H9 (cell line): ENCODE measurements at regions not wholly inside any gene's neighbourhood (a gene's known extent, or its start where the extent isn't known, plus 50 kb on each side); places are given as distances from the start of the nearest gene placed in this dataset.

Experiments used
- DNase-seq: peaks from one replicate; pipeline ENCODE4 v3.0.0-alpha.2; 2017
- H2AFZ ChIP-seq: one replicate; pipeline ENCODE4 v1.6.1; 2013; ENCODE audit warnings: mild to moderate bottlenecking, low read length, control low read depth, moderate library complexity
- H2AK5ac ChIP-seq: 2 replicates; pipeline ENCODE4 v1.6.1; 2013; ENCODE audit warnings: low read length, control low read depth, mixed read lengths; ENCODE audit not compliant: insufficient read length
- H2BK120ac ChIP-seq: one replicate; pipeline ENCODE4 v1.6.1; 2013; ENCODE audit warnings: low read depth, mild to moderate bottlenecking, low read length, control low read depth, inconsistent platforms; ENCODE audit not compliant: poor library complexity, severe bottlenecking
- H2BK12ac ChIP-seq: 2 replicates; pipeline ENCODE4 v1.6.1; 2013; ENCODE audit warnings: low read length, control low read depth, mixed read lengths, low read depth; ENCODE audit not compliant: insufficient read length
- H2BK15ac ChIP-seq: 2 replicates; pipeline ENCODE4 v1.6.1; 2013; ENCODE audit warnings: low read depth, low read length, control low read depth
- H2BK20ac ChIP-seq: one replicate; pipeline ENCODE4 v1.6.1; 2013; ENCODE audit warnings: low read depth, mild to moderate bottlenecking, low read length, control low read depth, inconsistent platforms; ENCODE audit not compliant: poor library complexity, severe bottlenecking
- H2BK5ac ChIP-seq: 2 replicates; pipeline ENCODE4 v1.6.1; 2013; ENCODE audit warnings: low read length, control low read depth, mixed read lengths; ENCODE audit not compliant: insufficient read length
- H3K14ac ChIP-seq: 2 replicates; pipeline ENCODE4 v1.6.1; 2013; ENCODE audit warnings: low read length, control low read depth; ENCODE audit not compliant: insufficient read depth
- H3K18ac ChIP-seq: 2 replicates; pipeline ENCODE4 v1.6.1; 2013; ENCODE audit warnings: low read depth, mild to moderate bottlenecking, mixed read lengths, low read length, control low read depth; ENCODE audit not compliant: insufficient read length
- H3K23ac ChIP-seq: 2 replicates; pipeline ENCODE4 v1.6.1; 2013; ENCODE audit warnings: low read length, control low read depth, mixed read lengths, low read depth; ENCODE audit not compliant: insufficient read length
- H3K23me2 ChIP-seq: 2 replicates; pipeline ENCODE4 v1.6.1; 2013; ENCODE audit warnings: low read depth, mild to moderate bottlenecking, mixed read lengths, low read length, control low read depth; ENCODE audit not compliant: insufficient read length, poor library complexity, severe bottlenecking
- H3K27ac ChIP-seq: 2 replicates; pipeline ENCODE4 v1.5.1; 2013; ENCODE audit warnings: low read length, control low read depth, mixed read lengths, low read depth; ENCODE audit not compliant: insufficient read length
- H3K27me3 ChIP-seq: 2 replicates; pipeline ENCODE4 v1.6.1; 2013; ENCODE audit warnings: low read length, control low read depth, inconsistent platforms; ENCODE audit not compliant: insufficient read depth
- H3K4ac ChIP-seq: 2 replicates; pipeline ENCODE4 v1.6.1; 2013; ENCODE audit warnings: low read depth, mild to moderate bottlenecking, control low read depth, inconsistent platforms, low read length, moderate library complexity
- H3K4me1 ChIP-seq: 2 replicates; pipeline ENCODE4 v1.6.1; 2013; ENCODE audit warnings: low read length, control low read depth, inconsistent platforms; ENCODE audit not compliant: insufficient read depth
- H3K4me2 ChIP-seq: 2 replicates; pipeline ENCODE4 v1.6.1; 2013; ENCODE audit warnings: low read length, control low read depth, mixed read lengths; ENCODE audit not compliant: insufficient read length, insufficient read depth
- H3K56ac ChIP-seq: 2 replicates; pipeline ENCODE4 v1.6.1; 2013; ENCODE audit warnings: low read depth, mild to moderate bottlenecking, mixed read lengths, low read length, control low read depth; ENCODE audit not compliant: insufficient read length
- H3K79me1 ChIP-seq: 2 replicates; pipeline ENCODE4 v1.6.1; 2013; ENCODE audit warnings: low read depth, mild to moderate bottlenecking, moderate library complexity, low read length, control low read depth, inconsistent platforms; ENCODE audit not compliant: insufficient read depth, poor library complexity, severe bottlenecking
- H3K79me2 ChIP-seq: 2 replicates; pipeline ENCODE4 v1.6.1; 2013; ENCODE audit warnings: low read length, control low read depth, inconsistent platforms; ENCODE audit not compliant: insufficient read depth
- H3K9ac ChIP-seq: 2 replicates; pipeline ENCODE4 v1.6.1; 2013; ENCODE audit warnings: low read length, control low read depth, mixed read lengths; ENCODE audit not compliant: insufficient read length; ENCODE audit errors: extremely low read depth
- H3K9me3 ChIP-seq: one replicate; pipeline ENCODE4 v1.6.1; 2013; ENCODE audit warnings: low read depth, low read length, inconsistent platforms; ENCODE audit not compliant: control insufficient read depth
- H3T11ph ChIP-seq: one replicate; pipeline ENCODE4 v1.6.1; 2013; ENCODE audit warnings: mild to moderate bottlenecking, low read length, control low read depth, inconsistent platforms
- H4K20me1 ChIP-seq: one replicate; pipeline ENCODE4 v1.6.1; 2013; ENCODE audit not compliant: control insufficient read depth, insufficient read length, insufficient read depth
- H4K5ac ChIP-seq: 2 replicates; pipeline ENCODE4 v1.6.1; 2013; ENCODE audit warnings: low read depth, mild to moderate bottlenecking, mixed read lengths, low read length, control low read depth; ENCODE audit not compliant: insufficient read length
- H4K8ac ChIP-seq: replicated peaks from 2 replicates; pipeline ENCODE4 v1.6.1; 2013; ENCODE audit warnings: low read length, control low read depth, mixed read lengths, low read depth; ENCODE audit not compliant: insufficient read length
- H4K91ac ChIP-seq: 2 replicates; pipeline ENCODE4 v1.6.1; 2013; ENCODE audit warnings: low read depth, mild to moderate bottlenecking, moderate library complexity, mixed read lengths, low read length, control low read depth; ENCODE audit not compliant: insufficient read length
- H3K27ac Mint-ChIP-seq, 3 experiments: 2 replicates in 2 of 3; 3 replicates in 1 of 3; pipeline ENCODE4 v1.8.0; 2020 to 2021; ENCODE audit warnings: mixed read lengths in 3 of 3, mild to moderate bottlenecking in 1 of 3, moderate library complexity in 1 of 3
- H3K27me3 Mint-ChIP-seq: 2 replicates; pipeline ENCODE4 v1.8.0; 2021; ENCODE audit warnings: low read depth, mild to moderate bottlenecking, moderate library complexity, mixed read lengths
- H3K36me3 Mint-ChIP-seq, 3 experiments: 2 replicates in 2 of 3; 3 replicates in 1 of 3; pipeline ENCODE4 v1.8.0; 2020 to 2021; ENCODE audit warnings: low read depth in 3 of 3, mixed read lengths in 3 of 3; ENCODE audit not compliant: insufficient read depth in 1 of 3
- H3K4me1 Mint-ChIP-seq, 2 experiments: 2 replicates each; pipeline ENCODE4 v1.8.0; 2020; ENCODE audit warnings: mixed read lengths in 2 of 2
- H3K4me3 Mint-ChIP-seq, 2 experiments: 2 replicates in 1 of 2; 3 replicates in 1 of 2; pipeline ENCODE4 v1.8.0; 2020 to 2021; ENCODE audit warnings: mild to moderate bottlenecking in 2 of 2, mixed read lengths in 2 of 2, moderate library complexity in 1 of 2
- H3K9me3 Mint-ChIP-seq, 2 experiments: 2 replicates in 1 of 2; 3 replicates in 1 of 2; pipeline ENCODE4 v1.8.0; 2020; ENCODE audit warnings: mild to moderate bottlenecking in 2 of 2, mixed read lengths in 2 of 2, moderate library complexity in 1 of 2
- WGBS: extraction: QIAGEN DNeasy Blood & Tissue Kit; methylation state at CpG from one replicate; pipeline ENCODE4 v1.1.7; 2013; ENCODE audit warnings: missing lambda C conversion rate, low lambda C conversion rate, mixed read lengths; ENCODE audit not compliant: insufficient read length; ENCODE audit errors: extremely low coverage; 5-methylcytosine and 5-hydroxymethylcytosine counted together
- TF ChIP-seq, protein P1 (sequence below): fragments of 200-600 bp; sonication (generic); conservative IDR thresholded peaks from 3 replicates; pipeline ENCODE4 v1.8.0; 2021; ENCODE audit warnings: antibody characterized with exemption, mild to moderate bottlenecking

DNA sequence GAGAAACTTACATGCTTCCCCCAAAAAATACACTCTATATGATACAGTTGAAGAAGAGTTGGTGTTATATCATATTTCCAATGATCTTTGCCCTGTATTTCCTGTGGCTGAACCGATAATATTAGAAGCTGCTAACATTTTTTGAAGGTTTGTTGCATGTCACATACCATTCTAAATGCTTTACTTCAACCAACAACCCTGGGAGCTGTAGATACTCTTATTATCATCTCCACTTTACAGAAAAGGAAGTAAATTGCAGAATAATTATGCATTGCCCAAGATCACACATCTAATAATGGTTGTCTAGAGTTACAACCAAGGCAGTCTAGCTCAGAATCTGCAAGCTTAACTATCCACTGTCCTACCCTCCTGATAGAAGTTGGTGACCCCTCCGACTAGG lies 182.8 kb downstream of the NUAK1 start:
- WGBS, result no CpG with 5 or more reads among the region's 2 CpGs
- no peak overlapping the region for H3K4ac ChIP-seq
- H3K23me2 ChIP-seq, result no peaks in the 10 kb centered on the region
- H3K27me3 ChIP-seq, result no peaks in the 10 kb centered on the region
- H3K23ac ChIP-seq, result no peak overlapping the region
- no peaks in the 10 kb centered on the region for H4K20me1 ChIP-seq
- H3K27ac Mint-ChIP-seq, result no peak overlapping the region
- no peak overlapping the region for H3K9ac ChIP-seq
- H3K27me3 Mint-ChIP-seq, result no peaks in the 10 kb centered on the region; the same call in none of the 2 replicates
- no peak overlapping the region for H2BK20ac ChIP-seq
- H2BK15ac ChIP-seq, result no peak overlapping the region
- no peak overlapping the region for H2BK12ac ChIP-seq
- no peak overlapping the region for H2AK5ac ChIP-seq
- no peak overlapping the region for H4K5ac ChIP-seq
- no peaks in the 10 kb centered on the region for H3K9me3 Mint-ChIP-seq
- no peak overlapping the region for H4K91ac ChIP-seq
- H3T11ph ChIP-seq, result no peak overlapping the region
- H3K27ac ChIP-seq, result no peak overlapping the region
- TF ChIP-seq, protein P1, sequence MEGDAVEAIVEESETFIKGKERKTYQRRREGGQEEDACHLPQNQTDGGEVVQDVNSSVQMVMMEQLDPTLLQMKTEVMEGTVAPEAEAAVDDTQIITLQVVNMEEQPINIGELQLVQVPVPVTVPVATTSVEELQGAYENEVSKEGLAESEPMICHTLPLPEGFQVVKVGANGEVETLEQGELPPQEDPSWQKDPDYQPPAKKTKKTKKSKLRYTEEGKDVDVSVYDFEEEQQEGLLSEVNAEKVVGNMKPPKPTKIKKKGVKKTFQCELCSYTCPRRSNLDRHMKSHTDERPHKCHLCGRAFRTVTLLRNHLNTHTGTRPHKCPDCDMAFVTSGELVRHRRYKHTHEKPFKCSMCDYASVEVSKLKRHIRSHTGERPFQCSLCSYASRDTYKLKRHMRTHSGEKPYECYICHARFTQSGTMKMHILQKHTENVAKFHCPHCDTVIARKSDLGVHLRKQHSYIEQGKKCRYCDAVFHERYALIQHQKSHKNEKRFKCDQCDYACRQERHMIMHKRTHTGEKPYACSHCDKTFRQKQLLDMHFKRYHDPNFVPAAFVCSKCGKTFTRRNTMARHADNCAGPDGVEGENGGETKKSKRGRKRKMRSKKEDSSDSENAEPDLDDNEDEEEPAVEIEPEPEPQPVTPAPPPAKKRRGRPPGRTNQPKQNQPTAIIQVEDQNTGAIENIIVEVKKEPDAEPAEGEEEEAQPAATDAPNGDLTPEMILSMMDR, result no peak
- H3K36me3 Mint-ChIP-seq, result no peaks in the 10 kb centered on the region
- DNase-seq, result no peak
- no peaks in the 10 kb centered on the region for H3K9me3 ChIP-seq
- H3K18ac ChIP-seq, result no peak overlapping the region
- no peak overlapping the region for H3K4me2 ChIP-seq
- no peak overlapping the region for H2BK120ac ChIP-seq
- peaks cover 0 to 4% of the 10 kb centered on the region in 2 experiments; a peak in 1 of 4 replicates for H3K4me1 Mint-ChIP-seq
- no peak overlapping the region for H3K4me3 Mint-ChIP-seq
- no peaks in the 10 kb centered on the region for H3K4me1 ChIP-seq
- H4K8ac ChIP-seq, result no peak overlapping the region
- no peak overlapping the region for H3K14ac ChIP-seq
- no peak overlapping the region for H2BK5ac ChIP-seq
- no peak overlapping the region for H3K56ac ChIP-seq
- H3K79me1 ChIP-seq, result no peaks in the 10 kb centered on the region
- no peak overlapping the region for H2AFZ ChIP-seq
- H3K79me2 ChIP-seq, result no peaks in the 10 kb centered on the region
